ENCODE measurements at regions not wholly inside any gene's neighbourhood (a gene's known extent, or its start where the extent isn't known, plus 50 kb on each side); places are given as distances from the start of the nearest gene placed in this dataset.

DNA sequence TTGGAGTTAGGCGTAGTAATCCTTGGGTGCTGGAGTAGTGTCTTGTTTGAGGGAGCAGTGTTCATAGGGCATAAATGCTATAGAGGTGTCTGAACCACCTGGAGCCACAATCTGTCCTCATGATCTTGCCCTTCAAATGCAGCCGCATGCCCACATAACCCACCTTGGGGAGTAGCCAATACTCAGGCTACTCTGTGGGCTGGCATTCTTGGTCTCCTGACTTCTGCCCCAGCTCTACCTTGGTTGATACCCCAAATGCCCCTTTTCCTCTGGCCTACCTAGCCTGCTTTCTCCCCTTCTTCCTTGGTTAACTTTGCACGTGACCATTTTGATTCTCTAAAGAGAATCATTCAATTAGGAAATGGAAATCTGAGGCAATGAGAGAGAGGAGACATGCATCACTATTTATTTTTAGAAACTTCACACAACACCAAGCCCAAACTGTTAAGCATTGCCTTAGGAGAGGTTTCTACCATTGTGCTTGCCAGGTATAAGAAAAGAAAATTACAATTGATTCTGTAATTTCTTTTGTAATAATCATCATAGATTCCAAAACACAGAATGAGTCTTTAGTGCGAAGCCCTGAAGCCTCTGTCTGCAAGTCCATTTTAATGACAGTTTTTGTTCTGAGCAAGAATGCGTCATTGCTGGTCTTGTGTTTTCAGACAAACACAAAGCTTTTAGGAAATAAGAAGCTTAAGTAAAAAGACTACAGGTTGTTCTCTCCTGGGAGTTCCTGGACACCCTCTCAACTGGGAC lies 135.2 kb downstream of the C9orf152 start:
- TF ChIP-seq, protein P1, sequence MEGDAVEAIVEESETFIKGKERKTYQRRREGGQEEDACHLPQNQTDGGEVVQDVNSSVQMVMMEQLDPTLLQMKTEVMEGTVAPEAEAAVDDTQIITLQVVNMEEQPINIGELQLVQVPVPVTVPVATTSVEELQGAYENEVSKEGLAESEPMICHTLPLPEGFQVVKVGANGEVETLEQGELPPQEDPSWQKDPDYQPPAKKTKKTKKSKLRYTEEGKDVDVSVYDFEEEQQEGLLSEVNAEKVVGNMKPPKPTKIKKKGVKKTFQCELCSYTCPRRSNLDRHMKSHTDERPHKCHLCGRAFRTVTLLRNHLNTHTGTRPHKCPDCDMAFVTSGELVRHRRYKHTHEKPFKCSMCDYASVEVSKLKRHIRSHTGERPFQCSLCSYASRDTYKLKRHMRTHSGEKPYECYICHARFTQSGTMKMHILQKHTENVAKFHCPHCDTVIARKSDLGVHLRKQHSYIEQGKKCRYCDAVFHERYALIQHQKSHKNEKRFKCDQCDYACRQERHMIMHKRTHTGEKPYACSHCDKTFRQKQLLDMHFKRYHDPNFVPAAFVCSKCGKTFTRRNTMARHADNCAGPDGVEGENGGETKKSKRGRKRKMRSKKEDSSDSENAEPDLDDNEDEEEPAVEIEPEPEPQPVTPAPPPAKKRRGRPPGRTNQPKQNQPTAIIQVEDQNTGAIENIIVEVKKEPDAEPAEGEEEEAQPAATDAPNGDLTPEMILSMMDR (IDR thresholded peaks at IDR 0.05): no peak
- Mint-ChIP-seq H3K4me3 (no peak overlapping the region), H3K27ac (no peak overlapping the region), H3K9me3 (no peaks in the 10 kb centered on the region), H3K27me3 (no peaks in the 10 kb centered on the region), H3K36me3 (ENCODE audit: low read depth) (no peaks in the 10 kb centered on the region), H3K4me1 (ENCODE audit: low read depth) (no peaks in the 10 kb centered on the region)
- H3K36me3 ChIP-seq (ENCODE audit: insufficient read depth, low read length): no peaks in the 10 kb centered on the region
- CTCF ChIA-PET: no interaction called here
- H3K4me3 ChIP-seq (ENCODE audit: low read length): no peak overlapping the region
- intact Hi-C loops (cut with DNase I, micrococcal nuclease): loop anchor here in 1 of 2 experiments (10.0 kb wide), 1 partner anchor 58 kb away; no protein-coding TSS in a partner anchor
- H3K9me3 ChIP-seq (ENCODE audit: control insufficient read depth in 1 of 2, insufficient read depth in 1 of 2, low read length in 2 of 2): no peaks in the 10 kb centered on the region
- H3K4me1 ChIP-seq (ENCODE audit: insufficient read depth, low read length): no peaks in the 10 kb centered on the region
- no peaks in the 10 kb centered on the region for H3K27me3 ChIP-seq (ENCODE audit: control insufficient read depth in 1 of 2, insufficient read depth in 2 of 2, low read length in 2 of 2)
- POLR2A ChIA-PET: no interaction called here
- no peak for DNase-seq
- no peak overlapping the region for H3K27ac ChIP-seq (ENCODE audit: low read depth in 1 of 2, low read length in 2 of 2)
- no peak for ATAC-seq (ENCODE audit: poor library complexity)

DNA sequence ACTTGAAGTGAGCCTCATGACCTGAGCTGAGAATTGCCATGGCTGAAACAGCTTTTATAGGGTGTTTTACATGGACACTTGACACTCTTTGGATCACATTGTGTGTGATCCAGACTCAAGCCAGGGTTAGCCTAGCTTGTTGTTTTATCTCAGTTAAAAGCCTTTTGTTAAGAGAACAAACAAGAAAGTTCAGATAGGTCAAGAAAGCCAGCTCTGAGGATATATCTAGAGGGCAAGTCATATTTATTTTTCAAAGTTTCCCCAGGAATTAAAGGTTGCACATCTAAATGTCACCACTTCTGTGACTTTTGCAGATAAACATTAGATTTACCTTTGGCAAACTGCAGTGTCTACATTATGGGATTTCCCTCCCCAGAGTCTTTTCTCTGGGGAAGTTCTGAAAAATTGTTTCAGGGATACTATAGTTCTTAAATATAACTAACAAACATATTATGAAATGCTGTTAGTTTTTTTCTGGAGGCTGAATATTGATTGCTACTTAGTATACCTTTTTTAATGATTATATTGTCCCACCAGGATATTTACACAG lies 134.5 kb downstream of the C9orf152 start:
- Histone ChIP-seq H3K27ac (ENCODE audit: low read depth in 1 of 2, low read length in 2 of 2) (no peak overlapping the region), H3K9me3 (ENCODE audit: control insufficient read depth in 1 of 2, insufficient read depth in 1 of 2, low read length in 2 of 2) (no peaks in the 10 kb centered on the region)
- POLR2A ChIA-PET: no interaction called here

DNA sequence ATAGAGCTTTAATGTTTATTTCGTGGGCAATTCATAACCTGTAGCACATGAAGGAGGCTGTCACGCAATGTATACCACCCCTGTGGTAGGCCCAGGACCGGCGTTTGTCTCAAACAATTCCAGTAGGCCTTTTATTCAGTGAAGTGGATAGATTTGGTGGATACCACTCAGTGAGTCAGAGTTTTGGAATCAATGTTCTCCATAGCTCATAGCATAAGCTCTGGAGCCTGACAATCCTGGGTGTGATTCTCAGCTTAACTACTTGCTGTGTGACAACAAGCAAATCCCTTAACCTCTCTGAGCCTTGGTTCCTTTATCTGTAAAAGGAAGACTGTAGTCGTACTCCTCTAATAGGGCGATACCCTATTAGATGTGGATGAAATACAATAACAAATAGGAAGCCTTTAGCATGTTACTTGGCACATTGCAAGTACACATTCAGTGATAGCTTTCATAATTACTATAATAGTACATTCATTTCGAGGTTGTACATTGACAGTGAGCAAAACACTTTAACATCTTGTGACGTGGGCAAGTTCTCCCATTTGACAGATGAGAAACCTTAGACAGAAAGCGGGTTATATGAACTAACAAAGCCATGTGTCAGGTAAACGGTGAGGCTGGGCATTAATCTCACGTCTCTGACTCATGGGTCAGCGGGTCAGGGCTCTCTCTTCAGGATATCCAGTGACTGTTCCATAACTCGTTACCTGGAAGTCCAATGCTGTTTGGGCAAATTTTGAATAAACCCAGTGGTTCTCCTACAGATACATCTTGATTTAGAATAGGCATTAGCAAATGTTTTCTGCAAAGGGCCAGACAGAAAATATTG lies 130.8 kb downstream of the C9orf152 start:
- Mint-ChIP-seq H3K36me3 (ENCODE audit: low read depth) (no peaks in the 10 kb centered on the region), H3K9me3 (no peaks in the 10 kb centered on the region), H3K4me1 (ENCODE audit: low read depth) (peaks cover 24% of the 10 kb centered on the region), H3K27ac (no peak overlapping the region), H3K4me3 (no peak overlapping the region), H3K27me3 (no peaks in the 10 kb centered on the region)
- no peaks in the 10 kb centered on the region for H3K36me3 ChIP-seq (ENCODE audit: insufficient read depth, low read length)
- DNase-seq: no peak
- H3K9me3 ChIP-seq (ENCODE audit: control insufficient read depth in 1 of 2, insufficient read depth in 1 of 2, low read length in 2 of 2): no peaks in the 10 kb centered on the region
- no peaks in the 10 kb centered on the region for H3K27me3 ChIP-seq (ENCODE audit: control insufficient read depth in 1 of 2, insufficient read depth in 2 of 2, low read length in 2 of 2)
- H3K27ac ChIP-seq (ENCODE audit: low read depth in 1 of 2, low read length in 2 of 2): no peak overlapping the region
- intact Hi-C loops (cut with DNase I, micrococcal nuclease): loop anchor here in 1 of 2 experiments (10.0 kb wide), 1 partner anchor 62 kb away; no protein-coding TSS in a partner anchor
- ATAC-seq (ENCODE audit: poor library complexity): no peak
- ChIA-PET POLR2A (no interaction called here), CTCF (no interaction called here)
- H3K4me3 ChIP-seq (ENCODE audit: low read length): no peak overlapping the region
- H3K4me1 ChIP-seq (ENCODE audit: insufficient read depth, low read length): peaks cover 7% of the 10 kb centered on the region
- TF ChIP-seq, protein P1 (IDR thresholded peaks at IDR 0.05): no peak

More for the DNA sequence above, 134.5 kb downstream of the C9orf152 start:
- H3K4me3 ChIP-seq (ENCODE audit: low read length): no peak overlapping the region
- TF ChIP-seq, protein P1 (IDR thresholded peaks at IDR 0.05): no peak
- no peaks in the 10 kb centered on the region for H3K27me3 ChIP-seq (ENCODE audit: control insufficient read depth in 1 of 2, insufficient read depth in 2 of 2, low read length in 2 of 2)
- Mint-ChIP-seq H3K36me3 (ENCODE audit: low read depth) (no peaks in the 10 kb centered on the region), H3K4me3 (no peak overlapping the region), H3K4me1 (ENCODE audit: low read depth) (no peaks in the 10 kb centered on the region), H3K27ac (no peak overlapping the region), H3K9me3 (no peaks in the 10 kb centered on the region), H3K27me3 (no peaks in the 10 kb centered on the region)
- intact Hi-C loops (cut with DNase I, micrococcal nuclease): loop anchor here in 1 of 2 experiments (10.0 kb wide), 1 partner anchor 59 kb away; no protein-coding TSS in a partner anchor
- no peaks in the 10 kb centered on the region for H3K36me3 ChIP-seq (ENCODE audit: insufficient read depth, low read length)
- ATAC-seq (ENCODE audit: poor library complexity): no peak
- CTCF ChIA-PET: no interaction called here
- DNase-seq: no peak
- no peaks in the 10 kb centered on the region for H3K4me1 ChIP-seq (ENCODE audit: insufficient read depth, low read length)
